GM18519 (cell line): ENCODE measurements at regions not wholly inside any gene's neighbourhood (a gene's known extent, or its start where the extent isn't known, plus 50 kb on each side); places are given as distances from the start of the nearest gene placed in this dataset.

Source experiments
- ATAC-seq: cut with Tn5 transposase; IDR thresholded peaks from one replicate; pipeline ENCODE4 v1.9.1; 2021; ENCODE audit warnings: mild to moderate bottlenecking, moderate library complexity; ENCODE audit not compliant: unreplicated experiment, low FRiP score

- ATAC-seq, result no peak
These were observed 129.3 kb downstream of the CD83 start for GRCh38 chr6:14246876-14247275.

GRCh38 chr6:14250573-14250972, 133.0 kb downstream of the CD83 start:
- ATAC-seq, result no peak

- ATAC-seq, result no peak
These were observed 134.8 kb downstream of the CD83 start for GRCh38 chr6:14252271-14252850.

GRCh38 chr6:14254505-14254904, 136.9 kb downstream of the CD83 start:
- ATAC-seq, result peak; percentile 76

GRCh38 chr6:14255916-14256315, 138.3 kb downstream of the CD83 start:
- ATAC-seq, result no peak

- no peak for ATAC-seq
These were observed 140.5 kb downstream of the CD83 start for GRCh38 chr6:14258117-14258516.

- no peak for ATAC-seq
These were observed 141.4 kb downstream of the CD83 start for GRCh38 chr6:14258695-14259593.

GRCh38 chr6:14259594-14260152, 142.1 kb downstream of the CD83 start:
- no peak for ATAC-seq

- ATAC-seq, result no peak
These were observed 143.3 kb downstream of the CD83 start for GRCh38 chr6:14260839-14261238.

- no peak for ATAC-seq
These were observed 146.4 kb downstream of the CD83 start for GRCh38 chr6:14263881-14264424.

- no peak for ATAC-seq
These were observed 147.8 kb downstream of the CD83 start for GRCh38 chr6:14265049-14266021.

- no peak for ATAC-seq
These were observed 148.7 kb downstream of the CD83 start for GRCh38 chr6:14266266-14266665.

- no peak for ATAC-seq
These were observed 150.5 kb downstream of the CD83 start for GRCh38 chr6:14267885-14268660.

- ATAC-seq, result no peak
These were observed 151.9 kb downstream of the CD83 start for GRCh38 chr6:14269436-14269835.

GRCh38 chr6:14270142-14270893, 152.7 kb downstream of the CD83 start:
- ATAC-seq, result no peak

- no peak for ATAC-seq
These were observed 153.6 kb downstream of the CD83 start for GRCh38 chr6:14270925-14271788.

GRCh38 chr6:14271789-14272736, 154.5 kb downstream of the CD83 start:
- no peak for ATAC-seq
